Islet of Langerhans (tissue), 1 donor: ENCODE measurements at regions not wholly inside any gene's neighbourhood (a gene's known extent, or its start where the extent isn't known, plus 50 kb on each side); places are given as distances from the start of the nearest gene placed in this dataset.

Experiments
- FAIRE-seq: peaks from one replicate; lab custom pipeline; 2011; peaks lifted over from hg19 to GRCh38; lab: Jason Lieb, UNC

GRCh38 chr6:11292594-11293236 lies 60.2 kb upstream of the NEDD9 start:
- no peak for FAIRE-seq

GRCh38 chr6:11292091-11292490 lies 59.6 kb upstream of the NEDD9 start:
- no peak for FAIRE-seq

DNA sequence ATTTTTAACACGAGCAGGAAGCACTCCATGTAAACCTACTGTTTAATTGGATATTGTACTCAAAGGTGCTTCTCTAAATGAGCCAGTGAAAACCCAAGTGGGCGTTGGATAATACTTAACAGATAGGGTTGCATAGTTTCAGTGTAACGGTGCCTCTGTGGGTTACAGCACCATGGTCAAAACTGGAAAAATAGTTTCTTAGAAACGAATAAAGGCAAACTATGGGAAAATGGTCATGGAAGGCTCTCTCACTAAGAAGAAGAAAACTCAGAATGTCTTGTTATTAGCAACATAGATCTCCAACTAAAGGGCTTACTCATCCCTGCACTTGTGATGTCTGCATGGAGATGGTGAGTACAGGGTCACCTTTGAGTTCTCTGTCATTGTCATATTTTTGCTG lies 59.1 kb upstream of the NEDD9 start:
- FAIRE-seq, result no peak

- FAIRE-seq, result no peak
Measured at GRCh38 chr6:11290027-11290426, 57.6 kb upstream of the NEDD9 start.

GRCh38 chr6:11288065-11288464 lies 55.6 kb upstream of the NEDD9 start:
- peak; percentile 81 for FAIRE-seq

- FAIRE-seq, result no peak
Measured at GRCh38 chr6:11284996-11285395, 52.5 kb upstream of the NEDD9 start.

DNA sequence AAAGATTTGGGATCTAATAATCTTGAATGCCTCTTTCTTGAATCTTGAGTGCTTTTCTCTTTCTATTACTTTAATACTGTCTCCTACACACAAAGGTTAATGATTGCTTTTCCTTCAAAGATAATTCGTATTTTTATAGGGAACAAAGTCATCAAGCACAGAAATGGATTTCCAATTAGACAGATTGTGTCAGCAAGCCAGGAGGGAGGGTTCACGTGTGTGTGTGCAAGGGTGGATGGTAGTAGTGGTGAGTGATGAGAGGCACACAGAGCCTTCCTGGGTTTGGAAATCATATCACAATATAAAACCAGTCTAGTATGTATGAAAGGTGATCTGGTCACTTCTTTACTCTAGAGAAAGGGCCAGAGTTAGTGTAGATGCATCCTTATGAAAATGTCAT lies 51.2 kb upstream of the NEDD9 start:
- no peak for FAIRE-seq

GRCh38 chr6:11282875-11283274 lies 50.4 kb upstream of the NEDD9 start:
- no peak for FAIRE-seq
